ENCODE measurements at regions not wholly inside any gene's neighbourhood (a gene's known extent, or its start where the extent isn't known, plus 50 kb on each side); places are given as distances from the start of the nearest gene placed in this dataset.

- TF ChIP-seq EZH2 (IDR thresholded peaks at IDR 0.05; ENCODE audit: low read length) (no peak), CTCF (optimal IDR thresholded peaks at IDR 0.05 in 1 of 3, IDR thresholded peaks at IDR 0.05 in 1 of 3, conservative IDR thresholded peaks at IDR 0.05 in 1 of 3; ENCODE audit: extremely low read depth in 1 of 3, insufficient read depth in 2 of 3, low read length in 3 of 3) (no peak)
- H3K4me3 ChIP-seq (ENCODE audit: control insufficient read depth in 2 of 3, extremely low read depth in 1 of 3, insufficient read depth in 2 of 3, low read depth in 1 of 3, low read length in 3 of 3): no peak overlapping the region
- no peaks in the 10 kb centered on the region for H3K79me2 ChIP-seq (ENCODE audit: control insufficient read depth, insufficient read depth, low read length)
- FAIRE-seq (no peak), DNase-seq (ENCODE audit: low read depth, low spot score) (no peak)
- H3K27me3 ChIP-seq (ENCODE audit: control insufficient read depth, extremely low read depth, insufficient read depth, low read length): no peaks in the 10 kb centered on the region
- H3K9me1 ChIP-seq (ENCODE audit: control insufficient read depth, extremely low read depth, insufficient read depth, low read length): no peaks in the 10 kb centered on the region
- no peak overlapping the region for H3K27ac ChIP-seq (ENCODE audit: control insufficient read depth, insufficient read depth, low read length)
- H3K36me3 ChIP-seq (ENCODE audit: control insufficient read depth in 2 of 2, extremely low read depth in 1 of 2, insufficient read depth in 2 of 2, low read length in 2 of 2): no peaks in the 10 kb centered on the region
- dilution Hi-C loops (cut with MboI; ENCODE audit: extremely low pct_ligation_motif_present, low sequenced_read_pairs): no loop called here
- H2AFZ ChIP-seq (ENCODE audit: control insufficient read depth, low read length): no peak overlapping the region
- H4K20me1 ChIP-seq (ENCODE audit: control insufficient read depth, extremely low read depth, insufficient read depth, low read length): no peaks in the 10 kb centered on the region
- H3K4me1 ChIP-seq (ENCODE audit: control insufficient read depth, extremely low read depth, insufficient read depth, low read length): no peaks in the 10 kb centered on the region
- no peak overlapping the region for H3K9ac ChIP-seq (ENCODE audit: control insufficient read depth, extremely low read depth, insufficient read depth, low read length)
- H3K4me2 ChIP-seq (ENCODE audit: control insufficient read depth, extremely low read depth, insufficient read depth, low read depth, low read length): no peak overlapping the region
- no peaks in the 10 kb centered on the region for H3K9me3 ChIP-seq (ENCODE audit: control insufficient read depth, low read depth, low read length)
Observed at GRCh38 chr12:18204053-18204452, 57.3 kb upstream of the PIK3C2G start.

GRCh38 chr12:18192119-18192518, 69.2 kb upstream of the PIK3C2G start:
- dilution Hi-C loops (cut with MboI; ENCODE audit: extremely low pct_ligation_motif_present, low sequenced_read_pairs): no loop called here
- Histone ChIP-seq H3K9me1 (ENCODE audit: control insufficient read depth, extremely low read depth, insufficient read depth, low read length) (no peaks in the 10 kb centered on the region), H3K4me2 (ENCODE audit: control insufficient read depth, extremely low read depth, insufficient read depth, low read depth, low read length) (no peak overlapping the region), H3K9ac (ENCODE audit: control insufficient read depth, extremely low read depth, insufficient read depth, low read length) (no peak overlapping the region), H2AFZ (ENCODE audit: control insufficient read depth, low read length) (no peak overlapping the region), H3K4me3 (ENCODE audit: control insufficient read depth in 2 of 3, extremely low read depth in 1 of 3, insufficient read depth in 2 of 3, low read depth in 1 of 3, low read length in 3 of 3) (no peak overlapping the region), H3K27me3 (ENCODE audit: control insufficient read depth, extremely low read depth, insufficient read depth, low read length) (no peaks in the 10 kb centered on the region), H3K4me1 (ENCODE audit: control insufficient read depth, extremely low read depth, insufficient read depth, low read length) (no peaks in the 10 kb centered on the region), H4K20me1 (ENCODE audit: control insufficient read depth, extremely low read depth, insufficient read depth, low read length) (no peaks in the 10 kb centered on the region), H3K9me3 (ENCODE audit: control insufficient read depth, low read depth, low read length) (no peaks in the 10 kb centered on the region), H3K36me3 (ENCODE audit: control insufficient read depth in 2 of 2, extremely low read depth in 1 of 2, insufficient read depth in 2 of 2, low read length in 2 of 2) (no peaks in the 10 kb centered on the region), H3K79me2 (ENCODE audit: control insufficient read depth, insufficient read depth, low read length) (no peaks in the 10 kb centered on the region), H3K27ac (ENCODE audit: control insufficient read depth, insufficient read depth, low read length) (no peak overlapping the region)
- FAIRE-seq (no peak), DNase-seq (ENCODE audit: low read depth, low spot score) (no peak)
- TF ChIP-seq CTCF (optimal IDR thresholded peaks at IDR 0.05 in 1 of 3, IDR thresholded peaks at IDR 0.05 in 1 of 3, conservative IDR thresholded peaks at IDR 0.05 in 1 of 3; ENCODE audit: extremely low read depth in 1 of 3, insufficient read depth in 2 of 3, low read length in 3 of 3): no peak
- TF ChIP-seq EZH2 (IDR thresholded peaks at IDR 0.05; ENCODE audit: low read length): no peak

Measured in keratinocyte (primary cell).